Globus pallidus (tissue), 1 donor: ENCODE measurements at regions not wholly inside any gene's neighbourhood (a gene's known extent, or its start where the extent isn't known, plus 50 kb on each side); places are given as distances from the start of the nearest gene placed in this dataset.

Experiments used
- DNase-seq: peaks from one replicate; pipeline ENCODE4 v3.0.0-alpha.2; 2015; ENCODE audit warnings: low spot score

DNA sequence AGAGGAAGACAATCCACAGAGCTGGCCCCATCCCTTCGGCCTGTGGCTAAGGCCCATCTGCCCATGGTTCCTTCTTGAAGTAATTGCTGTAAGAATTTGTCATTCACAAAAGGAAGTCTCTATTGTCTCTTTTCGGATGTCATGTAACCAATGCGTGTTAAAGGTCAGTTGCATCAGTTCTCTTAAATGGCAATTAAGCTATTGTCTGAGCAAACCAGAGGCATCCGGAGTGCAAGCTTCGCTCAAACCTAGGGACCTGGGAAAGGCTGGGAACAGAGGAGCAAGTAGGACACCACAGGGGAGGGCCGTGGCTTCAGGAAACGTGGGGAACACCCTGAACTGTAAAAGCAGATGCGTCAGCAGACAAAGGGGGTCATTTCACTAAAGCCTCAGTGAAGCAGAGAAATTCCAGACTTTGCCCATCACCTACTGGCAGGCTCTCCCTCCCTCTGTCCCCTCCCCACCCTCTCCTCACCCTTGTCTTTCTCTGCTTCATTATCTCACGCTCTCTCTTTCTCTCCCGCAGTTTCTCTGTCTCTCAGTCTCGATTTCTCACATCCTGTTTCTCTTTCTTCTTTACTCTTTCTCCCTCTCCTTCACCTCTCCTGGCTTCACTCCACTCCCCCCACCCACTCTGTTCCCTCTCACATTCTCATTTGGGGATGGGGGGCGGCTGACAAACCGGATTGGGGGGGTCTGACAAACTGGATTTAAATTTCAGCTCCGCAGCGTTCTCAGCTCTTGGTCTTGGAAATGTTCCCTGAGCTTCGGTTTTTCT lies 204.6 kb upstream of the TNP1 start:
- DNase-seq: no peak

DNA sequence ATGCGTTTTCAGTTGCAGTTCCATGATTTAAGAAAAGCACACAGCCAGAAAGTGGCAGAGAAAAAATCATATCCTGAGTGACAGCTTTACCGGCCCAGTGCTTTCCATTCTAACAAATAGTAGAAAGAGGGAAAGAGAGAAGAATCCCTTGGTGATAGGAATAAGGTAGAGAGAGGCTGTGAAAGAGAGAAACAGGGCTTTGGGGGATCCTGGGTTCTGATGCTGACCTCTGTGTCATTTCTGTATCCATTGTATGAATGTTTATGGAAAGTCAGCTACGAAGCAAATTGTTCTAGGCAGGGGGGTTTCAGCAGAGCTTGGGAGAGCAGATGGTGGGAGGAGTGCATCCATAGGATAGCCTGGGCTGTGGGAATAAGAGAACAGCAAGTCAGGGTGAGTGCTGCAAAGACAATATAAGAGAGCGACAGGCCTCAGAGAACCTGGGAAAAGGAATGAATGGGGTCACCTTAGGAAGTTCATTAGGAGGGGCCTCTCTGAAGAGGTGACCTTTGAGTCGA lies 203.4 kb upstream of the TNP1 start:
- DNase-seq: no peak

DNA sequence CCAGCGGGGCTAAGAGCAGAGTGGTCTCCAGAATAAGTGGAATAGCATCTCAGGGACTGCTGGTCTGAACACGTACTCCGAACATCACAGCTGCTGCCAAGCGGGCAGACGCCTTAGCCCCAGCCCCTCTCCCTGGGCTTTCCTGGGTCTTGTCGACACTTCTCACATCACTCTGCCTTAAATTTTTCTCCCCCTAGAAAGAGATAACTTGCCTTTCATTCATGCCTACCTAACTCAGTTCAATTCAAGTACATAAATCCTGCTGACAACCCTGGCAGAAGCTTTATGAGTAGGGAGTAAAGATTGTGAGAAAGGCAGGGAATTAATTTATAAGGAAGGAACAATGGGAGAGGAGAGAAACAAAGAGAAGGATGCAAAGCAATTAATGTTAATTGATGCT lies 202.9 kb upstream of the TNP1 start:
- DNase-seq: no peak

DNA sequence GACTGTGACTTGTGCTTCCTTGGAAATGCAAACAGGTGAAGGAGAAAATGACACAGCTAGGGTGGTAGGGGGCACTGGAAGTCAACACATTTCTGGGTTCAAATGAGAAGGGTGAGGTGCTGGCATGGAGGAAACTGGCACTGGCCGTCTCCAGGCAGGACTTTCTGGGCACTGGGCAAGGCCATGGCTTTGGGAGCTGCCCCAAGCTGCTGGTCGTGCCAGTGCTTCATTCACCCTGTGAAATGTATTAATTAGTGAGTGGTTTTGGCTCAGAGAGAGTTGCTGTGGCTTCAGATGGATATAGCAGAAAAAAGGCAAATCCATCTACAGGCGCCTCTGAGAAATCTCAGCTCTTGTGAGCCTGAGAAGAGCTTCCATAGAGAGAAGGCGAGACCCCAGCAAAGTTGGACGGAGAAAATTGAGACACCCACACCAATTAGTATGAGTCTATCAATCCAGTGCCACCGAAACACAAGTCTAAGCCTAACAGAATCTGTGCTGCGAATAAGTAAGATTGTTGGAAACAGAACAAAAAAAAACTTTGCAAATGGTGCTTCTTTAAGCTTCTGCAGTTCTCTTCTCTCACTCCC lies 202.1 kb upstream of the TNP1 start:
- DNase-seq: peak; percentile 42

DNA sequence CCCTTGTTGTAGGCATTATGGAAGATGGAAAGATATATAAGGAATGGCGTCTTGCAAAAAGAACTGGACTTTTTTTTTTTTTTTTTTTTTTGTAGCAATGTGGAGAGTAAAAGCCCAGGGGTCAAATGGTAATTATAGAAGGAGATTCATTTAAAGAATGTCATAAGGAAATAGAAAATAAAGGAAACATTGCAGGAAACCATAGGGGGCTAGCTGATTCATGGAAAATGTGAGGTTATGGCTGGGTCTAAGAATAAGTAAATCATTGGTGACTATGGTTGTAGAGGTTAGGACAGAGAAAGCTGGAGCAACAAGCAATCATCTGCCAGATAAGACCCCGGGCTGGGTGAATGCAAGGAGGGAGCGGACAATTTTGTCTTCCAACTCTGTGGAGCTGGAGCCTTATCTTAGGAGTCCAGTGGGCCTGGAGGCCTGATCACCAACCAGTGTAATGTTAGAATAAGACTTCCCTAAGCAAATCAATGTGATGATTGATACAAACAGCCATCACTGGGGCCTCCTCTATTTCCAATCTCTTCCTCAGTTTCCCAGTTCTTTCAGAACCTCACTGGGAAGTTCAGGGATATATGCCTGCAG lies 201.2 kb upstream of the TNP1 start:
- DNase-seq: no peak

DNA sequence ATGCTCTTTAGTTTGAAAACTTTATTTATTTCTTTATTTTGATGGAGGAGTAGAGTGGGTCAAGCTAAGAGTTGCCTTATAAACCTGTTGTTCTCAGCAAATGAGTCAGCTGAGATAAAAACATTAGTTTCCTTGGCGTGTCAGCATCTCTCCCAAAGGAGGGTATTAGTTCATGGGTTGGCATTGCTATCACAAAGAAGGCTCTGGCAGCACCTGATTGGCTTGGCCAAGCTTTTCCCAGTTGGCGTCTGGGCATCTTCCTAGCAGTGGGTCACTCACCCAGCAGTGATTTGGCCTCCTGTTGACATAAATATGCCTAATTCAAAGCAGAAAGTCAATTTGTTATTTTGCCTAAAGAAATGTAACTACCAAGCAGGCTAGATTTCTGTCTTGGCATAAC lies 200.7 kb upstream of the TNP1 start:
- no peak for DNase-seq

DNA sequence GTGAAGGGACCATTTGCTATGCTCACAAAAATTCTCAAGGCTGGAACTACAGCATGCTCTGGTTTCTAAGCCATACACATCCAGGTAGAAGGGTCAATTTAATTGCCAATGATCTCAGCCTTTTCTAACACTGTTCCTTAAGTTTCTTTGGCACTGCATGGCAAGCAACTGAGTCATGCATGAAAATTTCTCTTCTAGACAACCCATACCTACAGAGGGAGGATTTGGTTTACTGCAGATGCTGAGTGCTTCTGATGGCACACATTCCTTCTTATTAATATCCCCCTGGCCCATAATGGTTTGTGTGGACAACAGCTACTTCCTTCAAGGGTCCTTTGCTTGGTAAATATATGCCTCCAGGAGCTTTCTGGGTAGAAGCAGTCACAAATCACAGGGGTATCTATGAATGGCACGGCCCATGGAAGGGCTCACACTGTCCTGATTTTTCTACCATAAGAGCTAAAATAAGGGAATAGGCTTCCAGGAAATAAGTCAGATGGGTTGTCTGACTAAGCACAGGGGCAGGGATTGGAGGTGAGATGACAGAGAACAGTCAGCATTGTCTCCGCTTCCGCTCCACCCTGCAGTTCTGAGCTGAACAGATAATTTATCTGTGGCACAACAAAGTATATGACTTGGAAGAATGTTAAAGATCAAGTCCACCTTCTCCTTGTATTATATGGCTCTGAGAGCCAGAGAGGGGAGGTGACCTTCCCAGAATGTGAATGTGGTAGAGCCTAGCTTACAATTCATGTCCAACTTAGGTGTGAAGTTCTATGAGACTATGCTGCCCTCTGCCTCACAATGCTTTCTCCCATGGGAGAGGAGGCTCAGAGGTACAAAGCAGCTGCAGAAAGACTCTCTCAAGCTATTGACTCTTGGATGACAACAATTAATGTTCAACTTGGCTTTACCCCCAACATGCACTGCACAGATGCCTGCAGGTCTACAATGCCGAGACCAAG lies 199.2 kb upstream of the TNP1 start:
- DNase-seq: no peak

DNA sequence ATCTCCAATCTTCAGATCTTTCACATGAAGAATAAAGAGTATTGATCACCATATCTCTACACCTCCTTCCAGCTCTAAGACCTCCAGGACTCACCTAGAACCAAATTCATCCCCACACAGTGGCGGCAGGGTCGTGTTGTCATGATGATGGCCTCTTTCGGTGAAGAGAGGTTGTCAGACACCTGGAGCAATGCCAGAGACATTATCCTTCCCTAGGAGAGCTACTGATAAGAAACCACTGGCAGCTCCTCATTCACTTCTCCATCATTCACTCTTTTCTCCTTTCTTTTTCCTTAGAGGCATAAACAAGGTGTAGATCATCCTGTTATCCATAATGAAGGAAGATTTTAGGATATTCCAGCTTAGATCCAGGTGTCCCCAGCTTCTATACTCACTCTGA lies 197.9 kb upstream of the TNP1 start:
- DNase-seq: no peak

DNA sequence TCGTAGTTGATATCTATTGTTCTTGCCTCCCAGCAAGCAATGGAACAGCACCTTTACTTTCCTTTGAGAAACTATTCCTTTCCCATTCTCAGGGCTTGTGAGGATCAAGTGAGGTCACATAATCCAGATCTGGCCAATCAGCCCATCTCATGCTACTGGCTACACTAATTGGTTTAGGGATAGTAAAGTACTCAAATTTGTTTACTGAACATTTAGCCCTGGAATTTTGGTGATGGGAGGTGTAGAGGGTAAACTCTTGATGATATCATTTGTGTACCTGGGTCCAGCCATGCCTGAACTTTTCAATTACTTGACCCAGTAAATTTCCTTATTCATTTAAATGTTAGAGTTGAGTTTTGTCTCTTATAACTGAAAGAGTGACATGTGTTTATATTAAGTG lies 195.8 kb upstream of the TNP1 start:
- no peak for DNase-seq

DNA sequence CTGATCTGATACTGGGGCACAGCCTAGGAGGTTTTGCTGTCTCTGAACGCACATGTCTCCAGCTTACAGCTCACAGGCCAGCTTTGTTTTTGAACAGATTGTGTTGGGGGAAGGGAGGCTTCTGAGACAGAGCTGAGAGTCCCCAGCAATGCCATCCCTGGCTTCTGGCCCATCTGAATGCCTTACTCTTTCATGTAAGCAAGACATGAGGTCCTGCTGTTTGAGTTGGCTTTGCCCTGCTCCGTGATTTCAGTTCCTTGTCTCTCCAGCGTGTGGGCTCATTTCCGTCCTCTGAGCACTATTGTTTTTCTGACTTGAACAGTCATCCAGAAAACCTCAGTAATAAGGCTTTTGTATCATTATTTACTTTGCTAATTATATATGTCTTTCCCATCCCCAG lies 194.9 kb upstream of the TNP1 start:
- DNase-seq: peak; percentile 3

DNA sequence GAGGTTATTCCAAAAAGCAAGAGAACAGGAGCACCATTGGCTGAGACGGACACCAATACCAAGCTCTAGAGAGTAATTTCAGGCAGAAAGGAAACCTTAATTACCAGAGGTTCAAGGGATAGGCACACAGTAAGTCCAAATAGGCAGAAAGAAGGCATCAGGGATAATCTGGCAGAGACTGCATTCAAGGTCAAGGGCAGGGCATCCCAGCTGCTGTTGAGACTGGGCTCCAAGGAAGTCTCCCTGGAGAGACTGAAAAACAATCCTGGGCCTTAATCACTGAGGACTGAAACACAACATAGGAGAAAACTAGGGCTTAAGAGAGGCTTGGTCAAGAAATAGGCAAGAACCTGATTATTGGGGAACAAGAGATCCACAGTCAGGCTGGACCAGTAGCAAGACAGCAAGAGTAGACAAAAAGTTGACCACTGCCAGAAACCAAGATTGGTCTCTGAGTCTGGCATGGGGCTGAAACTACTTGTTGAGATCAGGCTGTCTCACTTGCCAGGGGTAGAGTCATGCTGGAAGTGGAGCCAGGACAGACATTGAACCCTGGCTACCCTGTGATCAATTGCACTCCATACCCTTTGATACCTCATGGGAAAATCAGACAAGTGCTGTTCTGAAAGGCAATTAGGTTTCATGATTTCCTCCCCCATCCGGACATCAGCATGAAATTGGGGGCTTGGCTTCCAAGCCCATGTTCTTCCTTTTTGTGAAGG lies 193.2 kb upstream of the TNP1 start:
- DNase-seq: no peak

DNA sequence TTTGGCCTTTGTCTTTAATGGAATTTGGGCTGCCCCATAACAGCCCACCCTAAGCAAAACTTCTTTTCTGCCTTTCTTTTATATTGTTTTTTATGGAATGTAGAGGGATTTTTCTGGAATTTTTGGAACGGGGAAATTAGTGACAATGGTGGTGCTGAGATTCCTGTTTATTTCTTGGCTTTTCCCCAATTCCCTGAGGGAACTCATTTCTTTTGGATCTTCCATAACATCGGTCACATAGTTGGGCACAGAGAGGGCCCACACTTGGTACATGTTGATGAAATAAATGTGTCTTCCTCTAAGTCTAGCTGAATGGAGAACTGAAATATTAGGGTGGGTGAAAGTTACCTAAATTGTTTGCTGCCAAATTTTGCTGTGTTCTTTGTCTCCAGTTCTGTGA lies 191.6 kb upstream of the TNP1 start:
- no peak for DNase-seq

DNA sequence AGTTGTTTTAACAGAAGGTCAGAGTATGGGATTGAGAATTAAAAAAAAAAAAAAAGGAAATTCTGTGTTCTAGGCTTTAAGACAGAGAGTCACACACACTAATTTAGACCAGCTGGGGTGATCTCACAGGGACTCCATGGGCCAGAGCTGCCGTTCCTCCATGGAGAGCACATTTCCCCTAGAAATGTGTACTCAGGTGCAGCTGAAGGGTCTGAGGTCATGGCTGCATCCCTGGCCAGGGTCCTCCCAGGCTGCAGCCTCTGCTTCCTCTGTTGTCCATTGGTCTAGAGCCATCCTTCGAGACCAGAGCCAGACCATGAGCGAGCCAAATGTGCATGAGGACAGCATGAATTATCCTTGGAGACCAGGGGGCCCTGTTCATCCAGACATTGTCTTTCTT lies 190.1 kb upstream of the TNP1 start:
- no peak for DNase-seq

DNA sequence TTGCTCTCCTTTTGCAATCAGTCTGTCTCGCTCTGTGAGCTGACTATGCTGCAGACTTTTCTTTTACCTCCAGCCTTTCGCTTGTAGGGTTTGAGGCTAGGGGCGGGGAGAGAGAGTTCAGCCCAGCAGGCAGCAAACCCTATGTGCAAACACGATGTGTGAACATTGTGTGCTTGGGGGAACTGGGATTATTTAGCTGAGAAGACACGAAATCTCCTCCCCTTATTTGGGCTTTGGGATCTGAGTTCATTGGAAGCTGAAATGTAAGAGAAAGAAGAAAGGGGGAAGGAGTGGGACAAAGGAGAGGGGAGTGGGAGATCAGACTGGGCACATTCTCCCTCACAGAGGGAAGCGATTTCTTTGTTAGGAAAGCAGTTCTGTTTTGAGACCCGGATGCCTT lies 189.6 kb upstream of the TNP1 start:
- no peak for DNase-seq

DNA sequence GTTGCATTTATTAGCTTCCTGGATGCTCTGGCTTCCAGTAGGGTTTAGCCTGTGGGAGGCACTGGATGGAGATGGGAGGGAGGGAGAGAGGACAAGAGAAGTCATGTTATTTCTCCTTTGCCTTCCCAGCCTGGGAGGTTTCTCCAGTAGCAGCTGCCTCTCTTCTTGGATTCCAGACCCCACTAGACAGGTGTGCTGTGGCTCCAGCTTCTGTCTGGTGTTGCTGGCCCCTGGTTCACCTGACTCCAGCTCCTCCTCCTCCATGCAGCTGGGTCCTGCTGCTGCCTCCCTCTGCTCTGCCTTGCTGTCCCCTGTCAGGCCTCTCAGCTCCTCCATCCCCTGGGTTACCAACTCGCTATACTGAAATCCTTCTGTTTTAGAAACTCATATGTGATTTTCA lies 188.9 kb upstream of the TNP1 start:
- no peak for DNase-seq

DNA sequence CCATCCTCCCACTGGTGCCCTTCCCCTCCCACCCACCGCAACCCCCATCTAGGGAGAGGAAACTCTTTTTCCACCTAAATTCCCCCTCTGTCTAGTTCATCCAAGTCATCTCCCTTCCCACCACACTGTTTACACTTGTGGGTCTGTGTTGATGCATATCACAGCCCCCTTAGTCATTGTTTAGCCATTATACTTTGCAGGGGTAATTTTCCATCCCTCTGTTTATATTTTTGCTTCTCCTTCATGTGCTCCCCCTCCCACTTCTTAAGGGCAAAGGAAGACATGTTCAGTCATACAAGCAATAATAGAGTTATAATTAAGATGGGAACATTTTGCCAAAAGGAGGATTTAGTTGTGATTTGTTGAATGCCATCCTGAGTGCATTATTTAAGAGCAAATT lies 187.8 kb upstream of the TNP1 start:
- DNase-seq: no peak

DNA sequence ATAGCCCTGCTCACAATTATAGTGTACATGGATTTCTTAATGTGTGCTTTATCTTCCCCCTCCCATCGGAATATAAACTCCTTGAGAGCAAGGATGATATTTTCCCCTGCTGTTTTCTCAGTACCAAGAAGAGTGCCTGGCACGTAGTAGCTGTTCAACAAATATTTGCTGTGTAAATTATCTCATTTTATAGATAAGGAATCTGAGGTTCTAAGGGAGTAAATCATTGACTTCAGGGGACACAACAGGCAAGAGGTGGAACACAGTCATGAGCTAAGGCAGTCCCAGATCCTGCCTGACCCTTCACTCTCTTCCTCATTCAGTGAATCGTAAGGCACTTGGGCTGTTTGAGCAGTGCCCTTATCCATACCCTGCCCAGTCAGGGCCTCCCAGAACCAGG lies 187.3 kb upstream of the TNP1 start:
- DNase-seq: no peak

DNA sequence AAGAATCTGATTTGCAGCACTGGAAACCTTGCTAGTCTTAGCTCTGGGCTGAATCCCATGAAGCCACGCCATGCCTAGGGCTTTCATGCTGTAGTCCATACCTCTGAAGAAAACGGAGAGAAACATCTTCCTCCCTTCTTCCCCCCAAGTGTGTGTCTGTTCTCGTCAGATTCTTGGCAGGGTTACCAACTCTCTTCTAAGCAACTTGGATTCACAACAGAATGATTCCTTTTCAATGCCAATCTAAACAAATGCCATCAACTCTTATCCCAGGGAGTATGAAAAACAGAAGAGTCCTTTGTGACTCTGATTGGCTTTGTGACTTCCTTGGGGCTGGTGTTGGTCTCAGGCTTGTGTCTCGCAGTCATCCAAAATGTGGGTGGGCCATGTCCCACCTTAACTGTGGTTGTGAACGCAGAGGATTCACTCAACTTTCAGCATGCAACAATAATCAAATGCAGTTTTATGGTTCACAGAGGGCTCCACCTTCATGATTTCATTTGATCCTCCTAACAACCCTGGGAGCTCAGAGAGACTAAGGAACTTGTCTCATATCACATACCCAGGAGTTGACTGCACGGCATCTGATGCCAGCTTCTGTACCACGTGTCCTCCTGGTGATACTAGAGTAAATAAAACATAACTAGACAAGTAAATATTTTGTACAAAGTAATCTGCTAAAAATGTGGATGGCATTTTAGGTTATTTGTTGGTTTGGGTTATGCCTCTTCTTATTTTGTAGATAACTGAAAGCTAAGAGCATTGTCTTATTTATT lies 186.0 kb upstream of the TNP1 start:
- no peak for DNase-seq

DNA sequence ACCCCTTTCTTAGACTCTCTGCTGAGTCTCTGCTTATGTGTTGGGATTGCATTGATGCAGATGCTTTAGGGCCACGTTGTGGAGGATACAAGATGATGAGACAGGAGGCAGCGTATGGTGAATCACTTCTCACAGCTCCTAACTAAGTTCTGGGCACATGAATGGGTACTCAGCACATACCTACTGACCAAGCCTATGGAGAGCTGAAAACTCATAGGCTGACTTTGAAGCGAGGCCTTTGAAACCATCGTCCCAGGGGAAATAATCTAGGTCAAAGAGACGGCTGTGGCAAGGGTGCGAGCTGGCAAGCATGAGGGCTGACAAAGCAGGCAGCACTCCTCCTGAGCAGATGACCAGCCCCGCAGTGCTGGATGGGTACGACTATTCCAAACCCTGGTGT lies 180.2 kb upstream of the TNP1 start:
- no peak for DNase-seq

DNA sequence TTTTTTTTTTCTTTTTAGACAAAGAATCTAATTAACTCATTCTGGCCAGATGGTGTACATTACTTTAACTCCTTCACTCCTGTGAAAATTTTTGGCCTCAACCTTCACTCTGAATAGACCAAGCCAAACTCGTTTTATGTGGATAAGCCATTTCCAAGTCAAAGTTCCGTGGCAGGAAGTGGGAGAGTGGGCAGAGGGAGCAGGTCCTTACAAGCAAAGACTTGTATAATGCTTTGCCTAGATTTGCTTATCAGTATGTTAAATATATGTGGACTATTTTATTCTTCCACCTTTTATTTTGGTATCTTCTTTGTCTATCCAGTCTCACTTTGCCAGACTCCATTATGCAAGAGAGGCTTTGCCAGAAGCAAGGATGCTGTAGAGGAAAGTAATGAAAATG lies 178.1 kb upstream of the TNP1 start:
- DNase-seq: no peak

DNA sequence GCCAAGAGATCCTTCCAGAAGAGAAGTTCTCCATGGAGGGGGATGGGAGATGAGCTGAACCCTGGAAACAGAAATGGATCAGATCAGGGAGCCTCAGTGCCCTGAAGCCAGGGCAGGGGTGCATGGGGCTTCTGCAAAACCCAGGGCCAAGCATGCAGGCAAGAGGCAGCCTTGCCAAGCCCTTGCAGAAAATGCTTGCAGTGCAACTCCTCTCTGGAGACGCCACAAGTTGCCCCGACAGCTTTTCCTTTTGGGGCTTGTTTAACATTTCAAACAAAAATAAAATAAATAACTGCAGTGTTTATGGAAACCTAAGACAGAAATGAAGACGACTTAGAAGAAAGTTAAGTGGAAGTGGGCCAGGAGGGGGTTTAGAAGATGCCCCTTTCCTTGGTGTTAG lies 177.5 kb upstream of the TNP1 start:
- DNase-seq: no peak
